ENCODE measurements at regions not wholly inside any gene's neighbourhood (a gene's known extent, or its start where the extent isn't known, plus 50 kb on each side); places are given as distances from the start of the nearest gene placed in this dataset.

GRCh38 chr2:129653246-129653645 lies 326.2 kb upstream of the RAB6C start:
- DNase-seq: no peak

- no peak for DNase-seq
These were observed 325.1 kb upstream of the RAB6C start for GRCh38 chr2:129654331-129654730.

DNA sequence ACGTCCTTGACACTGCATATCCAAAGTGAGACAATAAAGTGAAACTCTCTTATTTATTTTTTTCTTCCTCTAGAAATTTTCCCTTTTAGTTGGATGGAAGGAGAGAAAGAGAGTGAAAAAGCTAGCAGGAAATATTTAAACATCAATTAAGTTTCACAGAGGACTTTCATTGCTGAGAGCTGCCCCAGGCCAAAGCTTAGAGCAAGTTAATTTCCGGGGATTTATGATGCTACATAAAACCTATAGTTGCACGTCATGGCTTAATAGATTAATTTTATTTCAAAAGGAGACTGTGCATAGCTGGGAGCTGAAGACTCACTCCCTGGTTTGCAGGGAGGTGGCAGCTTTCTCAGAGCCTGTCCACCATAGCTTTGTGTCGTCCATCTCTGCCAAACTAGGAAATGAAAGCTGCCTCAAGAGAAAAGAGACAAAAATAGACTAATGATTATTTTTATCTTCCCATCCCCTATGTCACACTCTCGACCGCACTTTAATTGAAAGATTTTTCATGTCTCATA lies 323.3 kb upstream of the RAB6C start:
- no peak for DNase-seq

GRCh38 chr2:129658430-129658829 lies 321.0 kb upstream of the RAB6C start:
- no peak for DNase-seq

GRCh38 chr2:129661935-129662334 lies 317.5 kb upstream of the RAB6C start:
- no peak for DNase-seq

DNA sequence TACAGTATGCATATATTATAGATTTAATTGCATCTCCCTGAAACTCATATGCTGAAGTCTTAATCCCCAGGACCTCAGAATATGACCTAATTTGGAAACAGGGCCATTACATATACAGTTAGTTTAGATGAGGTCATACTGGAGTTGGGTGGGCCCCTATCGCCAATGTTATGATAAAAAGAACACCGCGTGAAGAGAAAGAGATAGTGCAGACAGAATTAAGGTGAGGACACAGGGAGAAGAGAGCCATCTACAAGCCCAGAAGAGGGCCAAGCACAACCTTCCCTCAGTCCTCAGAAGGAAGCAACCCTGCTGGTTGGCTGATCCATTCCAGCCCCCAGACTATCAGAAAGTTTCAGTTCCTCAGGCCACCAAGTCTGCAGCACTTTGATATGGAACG lies 311.9 kb upstream of the RAB6C start:
- no peak for DNase-seq

DNA sequence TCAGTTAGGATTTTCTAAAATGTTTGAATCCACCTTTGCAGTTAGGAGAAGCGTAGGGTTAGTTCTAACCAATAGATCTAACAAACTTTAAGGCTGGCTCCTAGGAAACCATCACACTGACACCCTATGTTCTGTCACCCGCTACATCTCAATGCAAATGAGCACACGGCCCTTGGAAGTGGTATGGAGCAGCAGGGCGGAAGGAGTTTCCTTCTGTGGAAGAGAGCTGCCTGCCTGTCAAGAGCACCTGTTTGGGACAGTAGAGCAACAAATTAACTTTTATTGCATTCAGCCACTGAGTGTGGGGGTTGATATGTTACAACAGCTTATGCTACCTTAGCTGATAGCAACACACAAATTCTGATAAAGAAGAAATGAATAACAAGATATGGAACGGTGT lies 306.9 kb upstream of the RAB6C start:
- no peak for DNase-seq

DNA sequence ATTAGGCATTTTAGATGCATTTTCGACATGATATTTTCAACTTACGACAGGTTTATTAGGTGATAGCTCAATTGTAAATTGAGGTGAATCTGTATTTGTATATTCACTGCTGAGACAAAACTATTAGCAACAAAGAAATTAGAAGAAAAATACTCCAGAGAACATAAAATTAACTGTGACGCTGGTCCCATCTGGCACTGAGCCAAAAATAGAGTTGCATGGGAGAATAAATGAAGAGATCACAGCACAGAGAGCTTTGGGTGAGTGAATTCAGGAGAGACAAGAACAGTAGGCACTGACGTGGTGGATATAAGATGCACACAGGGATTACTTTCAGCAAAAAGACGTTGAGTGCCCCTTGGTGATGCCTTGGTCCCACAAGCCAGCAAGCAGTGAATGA lies 306.2 kb upstream of the RAB6C start:
- no peak for DNase-seq

GRCh38 chr2:129673847-129674711 lies 305.4 kb upstream of the RAB6C start:
- no peak for DNase-seq

GRCh38 chr2:129678751-129679150 lies 300.7 kb upstream of the RAB6C start:
- DNase-seq: no peak

DNA sequence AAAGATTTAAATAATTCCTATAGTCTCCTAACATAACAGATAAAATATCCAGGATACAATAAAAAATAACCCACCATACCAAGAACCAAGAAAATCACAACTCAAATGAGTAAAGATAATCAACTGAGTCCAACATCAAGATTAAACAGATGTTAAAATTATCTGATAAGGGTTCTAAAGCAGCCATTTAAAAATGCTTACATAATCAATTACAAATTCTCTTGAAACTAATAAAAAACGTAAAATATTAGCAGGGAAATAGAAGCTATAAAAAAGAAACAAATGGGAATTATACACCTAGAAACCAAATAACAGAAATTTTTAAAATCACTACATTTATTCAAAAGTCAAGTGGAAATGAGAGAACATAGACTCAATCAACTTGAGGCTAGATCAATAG lies 297.7 kb upstream of the RAB6C start:
- DNase-seq: no peak

GRCh38 chr2:129689653-129690448 lies 289.6 kb upstream of the RAB6C start:
- DNase-seq: no peak

GRCh38 chr2:129695496-129695895 lies 284.0 kb upstream of the RAB6C start:
- DNase-seq: no peak

- no peak for DNase-seq
These were observed 280.9 kb upstream of the RAB6C start for GRCh38 chr2:129698593-129698992.

DNA sequence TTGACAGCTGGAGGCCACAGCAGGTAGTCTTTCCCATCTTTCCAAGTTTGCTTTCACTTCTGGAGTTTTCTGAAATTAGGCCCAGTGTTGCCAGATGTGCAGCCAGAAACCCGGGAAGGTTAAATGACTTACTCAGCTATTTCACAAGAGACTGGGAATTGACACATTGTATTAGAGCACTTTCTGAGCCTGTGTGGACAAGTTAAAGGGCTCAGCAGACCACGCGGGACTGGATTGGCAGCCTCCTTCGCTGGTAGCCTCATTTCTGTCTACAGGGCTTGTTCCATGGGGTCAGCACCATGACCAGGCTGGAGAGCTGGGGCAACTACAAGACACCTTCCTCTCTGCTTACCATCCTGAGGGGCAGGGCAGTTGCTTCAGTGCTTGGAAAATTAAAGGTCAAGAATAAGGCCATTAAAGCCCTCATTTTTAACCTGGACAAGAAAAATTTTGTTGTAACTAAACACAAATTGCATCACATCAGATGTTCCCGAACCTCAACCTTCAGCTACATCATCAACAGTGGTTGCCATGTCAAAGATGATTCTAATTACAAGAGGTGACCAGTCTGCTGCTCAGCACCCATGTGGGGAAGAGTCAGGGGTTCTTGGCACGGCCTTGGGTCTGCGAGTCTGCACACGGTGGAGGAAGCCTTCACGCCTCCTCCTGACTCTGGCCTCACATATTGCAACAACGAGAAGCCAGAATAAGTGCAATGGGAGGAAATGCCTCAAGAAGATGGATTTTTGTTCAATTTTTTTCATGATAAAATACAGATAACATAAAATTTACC lies 279.5 kb upstream of the RAB6C start:
- no peak for DNase-seq

- no peak for DNase-seq
These were observed 276.9 kb upstream of the RAB6C start for GRCh38 chr2:129702416-129703176.

DNA sequence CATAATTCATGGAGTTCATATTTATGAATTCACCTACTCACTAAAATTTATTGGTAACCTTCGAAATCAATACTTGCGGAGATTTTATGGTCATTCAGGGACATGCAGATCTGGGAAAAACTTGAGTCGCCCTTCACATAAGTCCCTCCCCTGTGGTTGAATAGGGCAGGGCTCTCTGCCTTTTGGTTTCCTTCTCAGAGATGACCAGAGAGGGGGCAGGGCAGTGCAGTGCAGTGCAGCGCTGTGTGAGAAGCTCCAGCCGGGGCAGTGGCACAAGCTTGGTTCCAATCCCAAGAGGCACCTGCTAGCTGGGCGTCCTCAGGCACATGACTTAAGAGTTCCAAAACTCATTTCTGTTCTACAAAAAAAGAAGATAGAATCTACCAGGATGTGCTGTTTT lies 274.4 kb upstream of the RAB6C start:
- no peak for DNase-seq

DNA sequence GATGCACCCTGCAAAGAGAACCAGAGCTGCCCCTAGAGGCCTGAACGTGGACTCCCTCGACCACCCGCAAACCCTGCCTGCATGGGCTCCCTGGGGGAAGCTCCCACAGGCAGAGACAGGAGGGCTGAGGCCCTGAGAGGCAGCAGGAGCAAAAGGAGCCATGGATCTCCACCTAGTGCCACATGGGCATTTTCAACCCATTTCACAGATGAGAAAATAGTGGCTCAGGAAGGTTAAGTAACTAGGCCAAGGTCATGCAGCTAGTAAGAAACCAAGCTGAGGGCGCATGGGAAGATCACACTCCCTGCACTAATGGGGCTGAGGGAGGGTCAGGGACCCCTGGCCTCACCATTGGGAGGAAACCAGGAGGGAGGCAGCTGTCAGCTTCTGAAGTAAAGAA lies 271.7 kb upstream of the RAB6C start:
- no peak for DNase-seq

- DNase-seq: no peak
These were observed 271.1 kb upstream of the RAB6C start for GRCh38 chr2:129708221-129708967.

- no peak for DNase-seq
These were observed 270.2 kb upstream of the RAB6C start for GRCh38 chr2:129709001-129709955.
